ENCODE measurements at regions not wholly inside any gene's neighbourhood (a gene's known extent, or its start where the extent isn't known, plus 50 kb on each side); places are given as distances from the start of the nearest gene placed in this dataset.
"Not testable (repeated sequence)": the region's sequence is repeated elsewhere in the genome, so short reads cannot be mapped to it uniquely, and the experiment has no call there.

DNA sequence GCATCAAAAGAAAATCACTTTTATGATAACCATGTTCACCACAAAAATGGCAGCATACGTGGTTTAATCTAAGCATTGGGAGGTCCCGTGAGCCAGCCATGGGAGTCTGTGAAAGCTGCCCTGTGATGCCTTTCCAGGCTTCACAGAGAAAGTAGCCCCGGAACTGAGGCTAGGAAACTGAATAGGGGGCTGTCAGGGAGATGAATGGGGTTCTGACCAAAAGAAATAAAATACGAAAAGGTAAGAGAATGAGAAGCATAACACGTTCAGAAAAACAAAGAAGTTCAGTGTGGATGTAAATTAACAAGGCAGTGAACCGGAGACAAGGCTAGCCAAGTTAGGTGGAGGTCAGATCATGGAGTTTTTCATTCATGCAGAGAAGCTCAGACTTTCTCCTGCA is 118.9 kb downstream of the ANXA2 start:
- no peak for DNase-seq

DNA sequence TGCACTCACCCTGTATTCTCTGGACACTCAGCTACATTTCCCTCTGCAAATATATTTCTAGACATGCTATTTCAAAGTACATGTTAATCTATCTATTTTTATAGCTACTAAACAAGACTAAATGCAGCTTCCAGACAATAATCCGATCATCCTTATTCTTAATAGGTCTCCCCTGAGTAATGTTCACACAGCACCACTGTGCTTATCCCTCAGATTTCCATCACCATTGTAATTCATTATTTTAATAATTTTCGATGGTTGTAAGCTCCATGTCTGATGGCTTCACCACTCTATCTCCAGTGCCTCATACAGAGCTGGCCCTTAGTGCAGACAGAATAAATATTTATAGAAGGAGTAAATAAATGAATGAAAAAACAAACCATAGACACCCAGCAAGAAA is 117.5 kb downstream of the ANXA2 start:
- DNase-seq = no peak

DNA sequence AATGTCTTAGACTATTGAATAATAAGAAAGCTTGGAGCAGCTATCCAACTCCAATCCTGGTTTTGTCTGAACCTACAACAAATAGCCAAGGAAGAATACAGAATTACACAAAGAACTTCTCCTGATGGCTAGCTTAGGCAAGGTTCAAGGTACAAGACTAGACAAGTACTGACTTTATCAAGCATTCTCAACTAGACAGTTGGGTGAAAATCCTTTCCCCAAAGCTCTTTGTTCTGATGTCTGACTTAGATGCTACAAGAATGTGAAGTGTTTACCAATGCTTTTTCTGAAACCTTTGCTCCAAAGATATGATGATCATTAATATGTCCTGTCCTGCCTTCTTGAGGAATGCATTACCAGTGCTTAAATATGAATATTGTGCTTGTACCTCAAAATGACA is 113.8 kb downstream of the ANXA2 start:
- DNase-seq = no peak

GRCh38 chr15:60295901-60296300 is 101.9 kb downstream of the ANXA2 start:
- not testable (repeated sequence) for DNase-seq

DNA sequence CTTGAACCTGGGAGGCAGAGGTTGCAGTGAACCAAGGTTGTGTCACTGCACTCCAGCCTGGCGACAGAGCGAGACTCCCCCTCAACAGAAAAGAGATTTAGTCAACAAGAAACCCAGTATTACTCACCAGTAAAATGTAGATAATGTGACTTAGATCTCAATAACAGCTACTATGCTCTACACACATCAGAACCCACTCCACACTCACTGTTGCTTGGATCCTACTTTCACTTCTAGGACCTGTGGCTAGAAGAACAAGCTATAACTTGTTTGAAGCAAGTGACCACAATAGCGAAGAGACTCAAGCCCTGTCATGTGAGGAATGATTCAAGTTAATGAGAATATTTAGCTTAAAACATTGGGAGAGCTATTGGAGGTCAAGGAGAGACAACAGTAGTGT is 100.7 kb downstream of the ANXA2 start:
- DNase-seq = no peak

All from NCI-H774 (cell line).